ENCODE measurements at regions not wholly inside any gene's neighbourhood (a gene's known extent, or its start where the extent isn't known, plus 50 kb on each side); places are given as distances from the start of the nearest gene placed in this dataset.
"Not testable (repeated sequence)": the region's sequence is repeated elsewhere in the genome, so short reads cannot be mapped to it uniquely, and the experiment has no call there.

GRCh38 chr11:3444420-3444744 is 65.4 kb upstream of the ZNF195 start:
- not testable (repeated sequence) for DNase-seq (ENCODE audit: low spot score)

DNA sequence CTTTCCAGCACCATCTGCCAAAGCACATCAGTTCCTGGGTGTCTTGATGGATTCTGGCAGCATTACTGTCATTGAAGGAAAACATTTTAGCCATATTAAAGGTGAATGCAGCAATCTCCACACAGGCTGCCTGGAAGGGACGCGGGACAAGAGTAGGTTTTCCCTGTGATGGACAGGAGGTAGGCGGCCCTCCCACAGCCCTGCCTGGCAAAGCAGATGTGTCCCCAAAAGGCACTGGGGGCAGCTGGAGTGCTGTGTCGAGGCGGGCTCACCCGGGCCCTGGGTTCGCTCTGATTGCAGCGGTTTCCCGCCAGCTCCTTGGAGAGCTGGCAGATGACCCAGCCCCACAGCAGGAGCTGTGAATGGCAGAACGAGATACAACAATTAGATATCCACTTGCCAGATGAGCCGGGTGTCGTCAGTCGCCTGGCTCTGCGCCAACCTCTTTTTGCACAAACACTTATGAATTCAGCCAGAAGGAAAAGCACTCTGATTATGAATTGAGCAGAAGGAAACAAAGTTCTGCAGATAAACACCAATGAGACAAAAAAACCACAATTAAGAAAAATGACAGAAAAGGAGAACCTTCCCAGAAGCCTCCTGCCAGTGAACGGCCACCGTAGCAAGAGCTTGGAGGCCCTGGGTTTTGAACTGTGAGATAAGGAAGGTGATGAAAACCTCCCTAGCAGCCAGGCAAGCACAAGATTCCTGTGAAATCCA is 64.9 kb upstream of the ZNF195 start:
- not testable (repeated sequence) for DNase-seq (ENCODE audit: low spot score)

- DNase-seq (ENCODE audit: low spot score) = not testable (repeated sequence)
Measured at GRCh38 chr11:3437441-3437840, 58.5 kb upstream of the ZNF195 start.

DNA sequence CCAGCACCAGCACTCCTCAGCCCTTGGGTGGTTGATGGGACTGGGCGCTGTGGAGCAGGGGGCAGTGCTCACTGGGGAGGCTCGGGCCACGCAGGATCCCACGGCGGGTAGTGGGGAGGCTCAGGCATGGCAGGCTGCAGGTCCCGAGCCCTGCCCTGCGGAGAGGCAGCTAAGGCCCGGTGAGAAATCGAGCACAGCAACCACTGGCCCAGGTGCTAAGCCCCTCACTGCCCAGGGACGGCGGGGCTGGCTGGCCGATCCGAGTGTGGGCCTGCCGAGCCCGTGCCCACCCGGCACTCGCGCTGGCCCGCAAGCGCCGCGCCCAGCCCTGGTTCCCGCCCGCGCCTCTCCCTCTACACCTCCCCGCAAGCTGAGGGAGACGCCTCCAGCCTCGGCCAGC is 56.0 kb upstream of the ZNF195 start:
- DNase-seq (ENCODE audit: low spot score) = no peak

GRCh38 chr11:3429191-3429590 is 50.2 kb upstream of the ZNF195 start:
- DNase-seq (ENCODE audit: low spot score) = not testable (repeated sequence)
